ENCODE measurements at regions not wholly inside any gene's neighbourhood (a gene's known extent, or its start where the extent isn't known, plus 50 kb on each side); places are given as distances from the start of the nearest gene placed in this dataset.
A peak's percentile ranks its signal among the peaks of the same experiment; 100 is the strongest.

- H3K4me1 Mint-ChIP-seq, result no peaks in the 10 kb centered on the region
- peak overlapping the region in 1 of 8 donors; percentile 48 for H3K4me3 Mint-ChIP-seq
- ATAC-seq (ENCODE audit: low read depth in 2 of 2), result no peak
- DNase-seq, result no peak
- no peaks in the 10 kb centered on the region for H3K36me3 Mint-ChIP-seq
- H3K9me3 Mint-ChIP-seq, result peaks cover 0 to 4% (median 0%) of the 10 kb centered on the region in 7 donors
- peak overlapping the region in 1 of 6 donors; percentile 35 for H3K27ac Mint-ChIP-seq
- peaks cover 9 to 44% (median 36%) of the 10 kb centered on the region in 3 donors for H3K27me3 Mint-ChIP-seq
These were observed 140.9 kb downstream of the CCT6B start for GRCh38 chr17:34820248-34820801.

GRCh38 chr17:34817252-34818035 lies 143.8 kb downstream of the CCT6B start:
- ATAC-seq (ENCODE audit: low read depth in 2 of 2), result no peak
- H3K27ac Mint-ChIP-seq, result peak overlapping the region in 1 of 6 donors; percentile 31
- H3K36me3 Mint-ChIP-seq, result no peaks in the 10 kb centered on the region
- H3K9me3 Mint-ChIP-seq, result no peaks in the 10 kb centered on the region
- H3K27me3 Mint-ChIP-seq, result peaks cover 9 to 30% (median 27%) of the 10 kb centered on the region in 3 donors
- no peak overlapping the region for H3K4me3 Mint-ChIP-seq
- no peaks in the 10 kb centered on the region for H3K4me1 Mint-ChIP-seq
- DNase-seq, result no peak

GRCh38 chr17:34816848-34817247 lies 144.4 kb downstream of the CCT6B start:
- DNase-seq, result no peak
- Mint-ChIP-seq H3K27me3 (peaks cover 12 to 30% (median 27%) of the 10 kb centered on the region in 3 donors), H3K27ac (no peak overlapping the region)

GRCh38 chr17:34813290-34813689 lies 148.0 kb downstream of the CCT6B start:
- Mint-ChIP-seq H3K4me1 (no peaks in the 10 kb centered on the region), H3K27ac (no peak overlapping the region), H3K9me3 (no peaks in the 10 kb centered on the region), H3K27me3 (peaks cover 4 to 23% (median 19%) of the 10 kb centered on the region in 3 donors), H3K36me3 (no peaks in the 10 kb centered on the region), H3K4me3 (no peak overlapping the region)
- ATAC-seq (ENCODE audit: low read depth in 2 of 2) (no peak), DNase-seq (no peak)

More at GRCh38 chr17:34816848-34817247, 144.4 kb downstream of the CCT6B start:
- Mint-ChIP-seq H3K4me3 (no peak overlapping the region), H3K36me3 (no peaks in the 10 kb centered on the region), H3K4me1 (no peaks in the 10 kb centered on the region), H3K9me3 (no peaks in the 10 kb centered on the region)
- ATAC-seq (ENCODE audit: low read depth in 2 of 2), result no peak

- Mint-ChIP-seq H3K27me3 (peaks cover 6 to 31% (median 18%) of the 10 kb centered on the region in 3 donors), H3K4me3 (no peak overlapping the region), H3K27ac (no peak overlapping the region), H3K4me1 (no peaks in the 10 kb centered on the region), H3K9me3 (no peaks in the 10 kb centered on the region), H3K36me3 (no peaks in the 10 kb centered on the region)
- no peak for ATAC-seq (ENCODE audit: low read depth in 2 of 2)
- no peak for DNase-seq
These were observed 149.7 kb downstream of the CCT6B start for GRCh38 chr17:34811561-34811960.

GRCh38 chr17:34800661-34801060 lies 160.6 kb downstream of the CCT6B start:
- no peak overlapping the region for H3K4me3 Mint-ChIP-seq
- no peak for ATAC-seq (ENCODE audit: low read depth in 2 of 2)
- no peak for DNase-seq
- H3K36me3 Mint-ChIP-seq, result no peaks in the 10 kb centered on the region
- peaks cover 0 to 9% (median 0%) of the 10 kb centered on the region in 7 donors for H3K9me3 Mint-ChIP-seq
- no peaks in the 10 kb centered on the region for H3K4me1 Mint-ChIP-seq
- H3K27ac Mint-ChIP-seq, result no peak overlapping the region
- H3K27me3 Mint-ChIP-seq, result peaks cover 14 to 47% (median 38%) of the 10 kb centered on the region in 3 donors

- Mint-ChIP-seq H3K36me3 (no peaks in the 10 kb centered on the region), H3K9me3 (peaks cover 0 to 9% (median 0%) of the 10 kb centered on the region in 7 donors), H3K27ac (no peak overlapping the region), H3K27me3 (peaks cover 14 to 38% (median 31%) of the 10 kb centered on the region in 3 donors), H3K4me3 (no peak overlapping the region), H3K4me1 (no peaks in the 10 kb centered on the region)
- no peak for ATAC-seq (ENCODE audit: low read depth in 2 of 2)
- no peak for DNase-seq
These were observed 161.5 kb downstream of the CCT6B start for GRCh38 chr17:34799751-34800150.

GRCh38 chr17:34798581-34798980 lies 162.7 kb downstream of the CCT6B start:
- Mint-ChIP-seq H3K27me3 (peaks cover 14 to 39% (median 31%) of the 10 kb centered on the region in 3 donors), H3K27ac (no peak overlapping the region), H3K9me3 (peaks cover 0 to 12% (median 0%) of the 10 kb centered on the region in 7 donors), H3K36me3 (no peaks in the 10 kb centered on the region), H3K4me3 (no peak overlapping the region), H3K4me1 (no peaks in the 10 kb centered on the region)
- ATAC-seq (ENCODE audit: low read depth in 2 of 2) (no peak), DNase-seq (no peak)

GRCh38 chr17:34797720-34798119 lies 163.5 kb downstream of the CCT6B start:
- ATAC-seq (ENCODE audit: low read depth in 2 of 2) (no peak), DNase-seq (no peak)
- no peak overlapping the region for H3K4me3 Mint-ChIP-seq
- H3K9me3 Mint-ChIP-seq, result peaks cover 0 to 13% (median 0%) of the 10 kb centered on the region in 7 donors
- H3K4me1 Mint-ChIP-seq, result no peaks in the 10 kb centered on the region
- H3K36me3 Mint-ChIP-seq, result no peaks in the 10 kb centered on the region
- H3K27ac Mint-ChIP-seq, result no peak overlapping the region
- H3K27me3 Mint-ChIP-seq, result peaks cover 9 to 43% (median 28%) of the 10 kb centered on the region in 3 donors

GRCh38 chr17:34793231-34793908 lies 167.9 kb downstream of the CCT6B start:
- no peak for DNase-seq
- Mint-ChIP-seq H3K36me3 (no peaks in the 10 kb centered on the region), H3K27ac (peak overlapping the region in 1 of 6 donors; percentile 26), H3K4me3 (no peak overlapping the region), H3K27me3 (peaks cover 0 to 42% (median 24%) of the 10 kb centered on the region in 3 donors), H3K9me3 (peaks cover 0 to 8% (median 0%) of the 10 kb centered on the region in 7 donors), H3K4me1 (no peaks in the 10 kb centered on the region)
- ATAC-seq (ENCODE audit: low read depth in 2 of 2), result no peak

GRCh38 chr17:34788696-34789095 lies 172.6 kb downstream of the CCT6B start:
- DNase-seq (no peak), ATAC-seq (ENCODE audit: low read depth in 2 of 2) (no peak)
- Mint-ChIP-seq H3K36me3 (no peaks in the 10 kb centered on the region), H3K27me3 (peaks cover 0 to 29% (median 19%) of the 10 kb centered on the region in 3 donors), H3K9me3 (peaks cover 0 to 2% (median 0%) of the 10 kb centered on the region in 7 donors), H3K4me3 (no peak overlapping the region), H3K4me1 (no peaks in the 10 kb centered on the region), H3K27ac (no peak overlapping the region)

- H3K4me1 Mint-ChIP-seq, result no peaks in the 10 kb centered on the region
- H3K9me3 Mint-ChIP-seq, result peaks cover 0 to 2% (median 0%) of the 10 kb centered on the region in 7 donors
- no peak overlapping the region for H3K4me3 Mint-ChIP-seq
These were observed 176.7 kb downstream of the CCT6B start for GRCh38 chr17:34784526-34784925.

GRCh38 chr17:34782271-34782670 lies 179.0 kb downstream of the CCT6B start:
- ATAC-seq (ENCODE audit: low read depth in 2 of 2) (no peak), DNase-seq (no peak)
- no peaks in the 10 kb centered on the region for H3K36me3 Mint-ChIP-seq
- H3K27ac Mint-ChIP-seq, result no peak overlapping the region
- no peak overlapping the region for H3K4me3 Mint-ChIP-seq
- no peaks in the 10 kb centered on the region for H3K4me1 Mint-ChIP-seq
- H3K27me3 Mint-ChIP-seq, result peaks cover 3 to 19% (median 19%) of the 10 kb centered on the region in 3 donors
- H3K9me3 Mint-ChIP-seq, result no peaks in the 10 kb centered on the region

More at GRCh38 chr17:34784526-34784925, 176.7 kb downstream of the CCT6B start:
- Mint-ChIP-seq H3K27me3 (peaks cover 0 to 6% (median 6%) of the 10 kb centered on the region in 3 donors), H3K27ac (no peak overlapping the region), H3K36me3 (no peaks in the 10 kb centered on the region)
- DNase-seq (no peak), ATAC-seq (ENCODE audit: low read depth in 2 of 2) (no peak)

Data from naive B cell (primary cell).